H1 (cell line): ENCODE measurements at regions not wholly inside any gene's neighbourhood (a gene's known extent, or its start where the extent isn't known, plus 50 kb on each side); places are given as distances from the start of the nearest gene placed in this dataset.

Experiments used
- CTCF ChIA-PET: fragments of 300-600 bp; sonication (Branson Sonifier 250); formaldehyde crosslinking; loops from one replicate; lab custom pipeline; 2021; ENCODE audit not compliant: partially characterized antibody; lab: Charles Lee
- POLR2A ChIA-PET: fragments of 300-600 bp; sonication (Branson Sonifier 250); formaldehyde crosslinking; loops from one replicate; lab custom pipeline; 2021; ENCODE audit warnings: inconsistent platforms; ENCODE audit not compliant: partially characterized antibody; lab: Charles Lee
- DNase-seq, 2 experiments: peaks; one replicate each; pipeline versions ENCODE4 v3.0.0 to v3.0.0-alpha.2; 2010 to 2022; ENCODE audit warnings: low spot score in 2 of 2, low read depth in 1 of 2, mixed read lengths in 1 of 2
- FAIRE-seq: peaks from 2 replicates; lab custom pipeline; 2011; peaks lifted over from hg19 to GRCh38; lab: Jason Lieb, UNC
- H2AFZ ChIP-seq: 2 replicates; pipeline ENCODE4 v1.8.1; 2012; ENCODE audit warnings: low read length, inconsistent platforms
- H2AK5ac ChIP-seq: 2 replicates; pipeline ENCODE4 v1.6.1; 2013; ENCODE audit warnings: low read depth, low read length
- H2BK120ac ChIP-seq: replicated peaks from 2 replicates; pipeline ENCODE3; 2013; ENCODE audit warnings: low read depth, low read length, inconsistent platforms
- H2BK12ac ChIP-seq: 2 replicates; pipeline ENCODE4 v1.6.1; 2013; ENCODE audit warnings: low read depth, low read length
- H2BK15ac ChIP-seq: 2 replicates; pipeline ENCODE4 v1.6.1; 2013; ENCODE audit warnings: low read length
- H2BK20ac ChIP-seq: 2 replicates; pipeline ENCODE4 v1.6.1; 2013; ENCODE audit warnings: low read length
- H2BK5ac ChIP-seq: 2 replicates; pipeline ENCODE4 v1.6.1; 2013; ENCODE audit warnings: low read depth, low read length
- H3K14ac ChIP-seq: 2 replicates; pipeline ENCODE4 v1.6.1; 2013; ENCODE audit warnings: inconsistent platforms; ENCODE audit not compliant: insufficient read length
- H3K18ac ChIP-seq: 2 replicates; pipeline ENCODE4 v1.6.1; 2013; ENCODE audit warnings: low read length; ENCODE audit errors: extremely low read depth
- H3K23ac ChIP-seq: 2 replicates; pipeline ENCODE4 v1.6.1; 2013; ENCODE audit warnings: inconsistent platforms; ENCODE audit not compliant: insufficient read length
- H3K23me2 ChIP-seq: 2 replicates; pipeline ENCODE4 v1.6.1; 2013; ENCODE audit warnings: low read depth, low read length
- H3K27ac ChIP-seq: 2 replicates; pipeline ENCODE4 v1.6.1; 2011; ENCODE audit warnings: low read depth, low read length, inconsistent platforms
- H3K27me3 ChIP-seq, 4 experiments: replicated peaks in 1 of 4; 1 replicate in 1 of 4; 2 replicates in 3 of 4; pipeline versions ENCODE4 v1.6.1 to v1.8.1; 2011 to 2013; ENCODE audit warnings: low read length in 3 of 4, mild to moderate bottlenecking in 3 of 4, inconsistent platforms in 2 of 4, mixed read lengths in 2 of 4, moderate library complexity in 1 of 4; ENCODE audit not compliant: control insufficient read depth in 3 of 4, insufficient read depth in 3 of 4; ENCODE audit errors: extremely low read depth in 1 of 4
- H3K36me3 ChIP-seq, 4 experiments: 2 replicates each; pipeline versions ENCODE4 v1.6.1 to v1.8.1; 2011 to 2013; ENCODE audit warnings: mild to moderate bottlenecking in 4 of 4, low read length in 3 of 4, moderate library complexity in 2 of 4, control low read depth in 1 of 4, inconsistent platforms in 1 of 4; ENCODE audit not compliant: insufficient read depth in 4 of 4, control insufficient read depth in 2 of 4
- H3K4ac ChIP-seq: replicated peaks from 2 replicates; pipeline ENCODE3; 2013; ENCODE audit warnings: low read length, low read depth, mixed read lengths, inconsistent platforms; ENCODE audit not compliant: insufficient read length
- H3K4me1 ChIP-seq, 4 experiments: replicated peaks in 1 of 4; 1 replicate in 1 of 4; 2 replicates in 3 of 4; pipeline versions ENCODE4 v1.6.1 to v1.8.1; 2011 to 2013; ENCODE audit warnings: low read length in 3 of 4, inconsistent platforms in 2 of 4, mixed read lengths in 1 of 4; ENCODE audit not compliant: insufficient read depth in 4 of 4, control insufficient read depth in 3 of 4
- H3K4me2 ChIP-seq, 2 experiments: 2 replicates each; pipeline versions ENCODE4 v1.6.1 to v1.8.1; 2011 to 2013; ENCODE audit warnings: low read depth in 2 of 2, low read length in 2 of 2, control low read depth in 1 of 2, inconsistent platforms in 1 of 2, mild to moderate bottlenecking in 1 of 2; ENCODE audit not compliant: insufficient read depth in 1 of 2
- H3K4me3 ChIP-seq, 4 experiments: fragments of 200-600, 300-600 bp in 1 of 4; sonication (generic), shearing (Covaris generic), sonication (Bioruptor Twin) in 1 of 4; 2 replicates each; pipeline versions ENCODE4 v1.5.1 to v1.8.1; 2011 to 2016; ENCODE audit warnings: low read length in 4 of 4, low read depth in 3 of 4, control low read depth in 2 of 4, inconsistent platforms in 2 of 4, mild to moderate bottlenecking in 2 of 4, mixed read lengths in 1 of 4, moderate library complexity in 1 of 4; ENCODE audit not compliant: insufficient read depth in 2 of 4; ENCODE audit errors: extremely low read depth in 1 of 4
- H3K56ac ChIP-seq: replicated peaks from 2 replicates; pipeline ENCODE3; 2013; ENCODE audit warnings: low read depth, mild to moderate bottlenecking, mixed read lengths, low read length, inconsistent platforms; ENCODE audit not compliant: insufficient read length
- H3K79me1 ChIP-seq: 2 replicates; pipeline ENCODE4 v1.6.1; 2013; ENCODE audit warnings: low read depth, low read length, control low read depth
- H3K79me2 ChIP-seq, 2 experiments: 2 replicates each; pipeline versions ENCODE4 v1.6.1 to v1.8.1; 2012 to 2013; ENCODE audit warnings: low read length in 2 of 2, mild to moderate bottlenecking in 2 of 2, inconsistent platforms in 1 of 2; ENCODE audit not compliant: insufficient read depth in 2 of 2, control insufficient read depth in 1 of 2
- H3K9ac ChIP-seq, 4 experiments: replicated peaks in 1 of 4; 1 replicate in 1 of 4; 2 replicates in 3 of 4; pipeline versions ENCODE4 v1.6.1 to v1.8.1; 2011 to 2013; ENCODE audit warnings: low read depth in 3 of 4, low read length in 3 of 4, control low read depth in 2 of 4, mild to moderate bottlenecking in 2 of 4, moderate library complexity in 2 of 4, inconsistent platforms in 1 of 4; ENCODE audit errors: extremely low read depth in 1 of 4
- H3K9me3 ChIP-seq, 2 experiments: 2 replicates each; pipeline versions ENCODE4 v1.6.1 to v1.8.1; 2012 to 2013; ENCODE audit warnings: mild to moderate bottlenecking in 2 of 2, moderate library complexity in 2 of 2, control low read depth in 1 of 2, inconsistent platforms in 1 of 2, low read depth in 1 of 2, low read length in 1 of 2, mixed read lengths in 1 of 2; ENCODE audit not compliant: insufficient read depth in 2 of 2
- H4K20me1 ChIP-seq, 2 experiments: replicated peaks in 1 of 2; 2 replicates each; pipeline versions ENCODE3 to v1.8.1; 2011 to 2013; ENCODE audit warnings: inconsistent platforms in 2 of 2, low read length in 2 of 2, mild to moderate bottlenecking in 1 of 2; ENCODE audit not compliant: insufficient read depth in 2 of 2, control insufficient read depth in 1 of 2
- H4K5ac ChIP-seq: 2 replicates; pipeline ENCODE4 v1.6.1; 2013; ENCODE audit warnings: low read length, low read depth, mixed read lengths, inconsistent platforms; ENCODE audit not compliant: insufficient read length
- H4K8ac ChIP-seq: 2 replicates; pipeline ENCODE4 v1.8.0; 2013; ENCODE audit warnings: mild to moderate bottlenecking, moderate library complexity, low read length, inconsistent platforms; ENCODE audit not compliant: insufficient read depth; ENCODE audit errors: extremely low read depth
- H4K91ac ChIP-seq: replicated peaks from 2 replicates; pipeline ENCODE3; 2013; ENCODE audit warnings: low read length, mixed read lengths, inconsistent platforms; ENCODE audit not compliant: insufficient read length
- KDM5A ChIP-seq: fragments of 200-600 bp; IDR thresholded peaks from 2 replicates; pipeline ENCODE4 v1.7.1; 2012; ENCODE audit warnings: mild to moderate bottlenecking, low read length, inconsistent platforms, mixed read lengths
- SIRT6 ChIP-seq: IDR thresholded peaks from one replicate; pipeline ENCODE4 v1.7.1; 2012; ENCODE audit warnings: low read length, inconsistent platforms
- WGBS, 2 experiments: shearing (Covaris generic) in 1 of 2; methylation state at CpG; one replicate each; pipeline versions ENCODE4 v1.1.6 to v1.1.7; 2013 to 2015; ENCODE audit warnings: low lambda C conversion rate in 2 of 2, mixed read lengths in 2 of 2, inconsistent platforms in 1 of 2, low coverage in 1 of 2, missing lambda C conversion rate in 1 of 2; ENCODE audit not compliant: insufficient replicate concordance in 2 of 2, insufficient coverage in 1 of 2, insufficient read length in 1 of 2; ENCODE audit errors: extremely low coverage in 1 of 2, missing lambda C conversion rate in 1 of 2; 5-methylcytosine and 5-hydroxymethylcytosine counted together

DNA sequence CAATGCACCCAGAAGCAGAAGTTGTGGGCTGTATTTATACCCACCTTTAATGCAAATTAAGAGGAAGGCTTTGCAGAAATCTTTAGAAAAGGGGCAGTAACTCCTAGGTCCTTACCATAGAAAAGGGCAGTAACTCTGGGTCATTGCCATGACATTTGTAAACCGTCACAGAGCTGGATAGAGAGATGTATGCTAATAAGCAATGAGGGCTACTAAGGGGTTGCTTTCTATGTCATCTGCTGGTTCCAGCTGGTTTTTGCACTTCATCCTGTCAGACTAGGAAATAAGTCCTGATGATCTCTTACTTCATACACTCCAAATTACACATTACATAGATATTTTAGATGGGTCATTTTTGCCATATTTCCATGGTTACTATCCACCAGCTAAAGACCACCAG, 299.1 kb upstream of the TYRP1 start:
- 86% methylated on average over 1 of the region's 1 CpG; no CpG with 5 or more reads in 1 of the 2 experiments for WGBS, 2 experiments
- POLR2A ChIA-PET: interaction anchor here (0.6 kb wide), 1 partner anchor 35 kb away, joined by 3 read pairs; no protein-coding TSS in a partner anchor
- FAIRE-seq: no peak

More for the DNA sequence above, 299.1 kb upstream of the TYRP1 start:
- H3K27me3 ChIP-seq: no peaks in the 10 kb centered on the region
- H3K4me2 ChIP-seq: no peak overlapping the region
- H2BK5ac ChIP-seq: no peak overlapping the region
- no peak overlapping the region for H2AFZ ChIP-seq
- H3K56ac ChIP-seq: no peak overlapping the region
- H3K4me3 ChIP-seq: no peak overlapping the region
- no peaks in the 10 kb centered on the region for H3K4me1 ChIP-seq
- H2BK120ac ChIP-seq: no peak overlapping the region
- H3K79me1 ChIP-seq: no peaks in the 10 kb centered on the region
- no peaks in the 10 kb centered on the region for H4K20me1 ChIP-seq
- no peak overlapping the region for H3K14ac ChIP-seq
- DNase-seq: no peak
- no peak overlapping the region for H4K8ac ChIP-seq
- H3K9ac ChIP-seq: no peak overlapping the region
- no peak overlapping the region for H4K5ac ChIP-seq
- H3K18ac ChIP-seq: no peak overlapping the region
- H3K27ac ChIP-seq: no peak overlapping the region
- no peaks in the 10 kb centered on the region for H3K23me2 ChIP-seq
- CTCF ChIA-PET: interaction anchor here (1.0 kb wide), 1 partner anchor 32 kb away, joined by 4 read pairs; no protein-coding TSS in a partner anchor
- no peak overlapping the region for H2BK15ac ChIP-seq
- H3K4ac ChIP-seq: no peak overlapping the region
- H3K23ac ChIP-seq: no peak overlapping the region
- no peak overlapping the region for H2AK5ac ChIP-seq
- no peak overlapping the region for H4K91ac ChIP-seq
- no peaks in the 10 kb centered on the region for H3K79me2 ChIP-seq
- no peaks in the 10 kb centered on the region for H3K36me3 ChIP-seq
- H2BK20ac ChIP-seq: no peak overlapping the region
- TF ChIP-seq SIRT6: no peak
- TF ChIP-seq KDM5A: no peak
- no peak overlapping the region for H2BK12ac ChIP-seq
- H3K9me3 ChIP-seq: no peaks in the 10 kb centered on the region
